K562 (cell line): ENCODE measurements at regions not wholly inside any gene's neighbourhood (a gene's known extent, or its start where the extent isn't known, plus 50 kb on each side); places are given as distances from the start of the nearest gene placed in this dataset.

Experiments
- BRD9 ChIP-seq: fragments of 450-650 bp; IDR thresholded peaks from 2 replicates; pipeline ENCODE4 v1.6.1; 2018; ENCODE audit warnings: low read depth; ENCODE audit not compliant: partially characterized antibody
- EP300 ChIP-seq: IDR thresholded peaks from 2 replicates; pipeline ENCODE4 v1.6.1; 2012; ENCODE audit warnings: low read length, improper control_type of control experiment
- FOXK2 ChIP-seq, 2 experiments: fragments of 450-650 bp; IDR thresholded peaks in 1 of 2; conservative IDR thresholded peaks in 1 of 2; 2 replicates each; pipeline ENCODE4 v1.6.1; 2016; ENCODE audit warnings: low read depth in 2 of 2, mild to moderate bottlenecking in 1 of 2
- MED1 ChIP-seq: sonication (generic); formaldehyde crosslinking; IDR thresholded peaks from 2 replicates; pipeline ENCODE4 v1.8.1; 2023; ENCODE audit warnings: missing genetic modification reagents, borderline replicate concordance
- POLR2A ChIP-seq: fragments of 450-650 bp; conservative IDR thresholded peaks from 2 replicates; pipeline ENCODE4 v1.6.1; 2016
- RBM22 ChIP-seq: fragments of 200-400 bp; formaldehyde crosslinking; IDR thresholded peaks from 2 replicates; pipeline ENCODE4 v1.6.1; 2018; ENCODE audit warnings: low read length, low read depth; ENCODE audit not compliant: poor library complexity, severe bottlenecking
- RCOR1 ChIP-seq, 2 experiments: IDR thresholded peaks; 2 replicates each; pipeline ENCODE4 v1.6.1; 2012; ENCODE audit warnings: low read depth in 2 of 2, low read length in 2 of 2, borderline replicate concordance in 1 of 2, improper control_type of control experiment in 1 of 2
- SETDB1 ChIP-seq: IDR thresholded peaks from one replicate; pipeline ENCODE4 v1.6.1; 2012; ENCODE audit warnings: low read length, control low read depth, inconsistent platforms
- TCF7L2 ChIP-seq: fragments of 150-350 bp; IDR thresholded peaks from 2 replicates; pipeline ENCODE4 v1.6.1; 2016; ENCODE audit warnings: low read depth, mild to moderate bottlenecking, low read length, moderate library complexity
- ZBTB8A ChIP-seq: fragments of 450-650 bp; IDR thresholded peaks from 2 replicates; pipeline ENCODE4 v1.6.1; 2018; ENCODE audit warnings: mild to moderate bottlenecking, moderate library complexity; ENCODE audit not compliant: partially characterized antibody
- TF ChIP-seq, protein P1 (sequence below): fragments of 250-450 bp; sonication (Bioruptor Pico); IDR thresholded peaks from 2 replicates; pipeline ENCODE4 v1.5.0; 2020; ENCODE audit warnings: mild to moderate bottlenecking, borderline replicate concordance
- TF ChIP-seq, protein P2 (sequence below), 2 experiments: fragments of 450-650 bp; formaldehyde crosslinking in 1 of 2; IDR thresholded peaks; 2 replicates each; pipeline versions ENCODE4 v1.4.0 to v1.6.1; 2014 to 2020; ENCODE audit warnings: mild to moderate bottlenecking in 2 of 2, borderline replicate concordance in 1 of 2, low read depth in 1 of 2
- TF ChIP-seq, protein P3 (sequence below), 2 experiments: fragments of 450-650 bp in 1 of 2; IDR thresholded peaks; 2 replicates each; pipeline ENCODE4 v1.6.1; 2011 to 2017; ENCODE audit warnings: low read depth in 2 of 2, antibody characterized with exemption in 1 of 2, borderline replicate concordance in 1 of 2, low read length in 1 of 2, mild to moderate bottlenecking in 1 of 2, mixed read lengths in 1 of 2; ENCODE audit not compliant: control insufficient read depth in 1 of 2
- TF ChIP-seq, protein P4 (sequence below): IDR thresholded peaks from 2 replicates; pipeline ENCODE4 v1.6.1; 2016; ENCODE audit warnings: missing genetic modification characterization, missing compliant biosample characterization

DNA sequence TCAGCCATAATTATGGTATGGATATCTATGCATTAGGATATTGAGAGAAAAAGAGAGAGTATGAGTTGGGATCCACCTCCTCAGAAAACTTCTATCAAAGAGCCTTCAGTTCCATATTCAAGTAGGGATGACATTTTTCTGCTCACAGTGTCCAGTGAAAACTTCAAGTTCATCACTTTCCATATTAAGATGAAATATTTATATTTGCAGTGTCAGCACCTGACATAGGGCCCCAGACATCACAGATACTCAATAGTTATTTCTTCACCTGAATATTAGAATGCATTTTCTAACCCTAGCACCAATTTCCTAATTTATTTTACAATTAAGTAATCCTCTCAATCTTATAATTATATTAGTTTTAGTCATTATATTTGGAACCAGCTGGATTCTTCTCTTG is 318.0 kb upstream of the MGAT4C start:
- TF ChIP-seq SETDB1: no peak
- no peak for TF ChIP-seq BRD9
- no peak for TF ChIP-seq EP300
- TF ChIP-seq MED1 (CRISPR knock-in tag): no peak
- no peak for TF ChIP-seq RCOR1 (IDR thresholded peaks at IDR 0.05; ENCODE audit: borderline replicate concordance in 1 of 2, low read depth in 2 of 2, low read length in 2 of 2)
- TF ChIP-seq, protein P1, sequence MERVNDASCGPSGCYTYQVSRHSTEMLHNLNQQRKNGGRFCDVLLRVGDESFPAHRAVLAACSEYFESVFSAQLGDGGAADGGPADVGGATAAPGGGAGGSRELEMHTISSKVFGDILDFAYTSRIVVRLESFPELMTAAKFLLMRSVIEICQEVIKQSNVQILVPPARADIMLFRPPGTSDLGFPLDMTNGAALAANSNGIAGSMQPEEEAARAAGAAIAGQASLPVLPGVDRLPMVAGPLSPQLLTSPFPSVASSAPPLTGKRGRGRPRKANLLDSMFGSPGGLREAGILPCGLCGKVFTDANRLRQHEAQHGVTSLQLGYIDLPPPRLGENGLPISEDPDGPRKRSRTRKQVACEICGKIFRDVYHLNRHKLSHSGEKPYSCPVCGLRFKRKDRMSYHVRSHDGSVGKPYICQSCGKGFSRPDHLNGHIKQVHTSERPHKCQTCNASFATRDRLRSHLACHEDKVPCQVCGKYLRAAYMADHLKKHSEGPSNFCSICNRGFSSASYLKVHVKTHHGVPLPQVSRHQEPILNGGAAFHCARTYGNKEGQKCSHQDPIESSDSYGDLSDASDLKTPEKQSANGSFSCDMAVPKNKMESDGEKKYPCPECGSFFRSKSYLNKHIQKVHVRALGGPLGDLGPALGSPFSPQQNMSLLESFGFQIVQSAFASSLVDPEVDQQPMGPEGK (CRISPR knock-in tag): no peak
- TF ChIP-seq, protein P2, sequence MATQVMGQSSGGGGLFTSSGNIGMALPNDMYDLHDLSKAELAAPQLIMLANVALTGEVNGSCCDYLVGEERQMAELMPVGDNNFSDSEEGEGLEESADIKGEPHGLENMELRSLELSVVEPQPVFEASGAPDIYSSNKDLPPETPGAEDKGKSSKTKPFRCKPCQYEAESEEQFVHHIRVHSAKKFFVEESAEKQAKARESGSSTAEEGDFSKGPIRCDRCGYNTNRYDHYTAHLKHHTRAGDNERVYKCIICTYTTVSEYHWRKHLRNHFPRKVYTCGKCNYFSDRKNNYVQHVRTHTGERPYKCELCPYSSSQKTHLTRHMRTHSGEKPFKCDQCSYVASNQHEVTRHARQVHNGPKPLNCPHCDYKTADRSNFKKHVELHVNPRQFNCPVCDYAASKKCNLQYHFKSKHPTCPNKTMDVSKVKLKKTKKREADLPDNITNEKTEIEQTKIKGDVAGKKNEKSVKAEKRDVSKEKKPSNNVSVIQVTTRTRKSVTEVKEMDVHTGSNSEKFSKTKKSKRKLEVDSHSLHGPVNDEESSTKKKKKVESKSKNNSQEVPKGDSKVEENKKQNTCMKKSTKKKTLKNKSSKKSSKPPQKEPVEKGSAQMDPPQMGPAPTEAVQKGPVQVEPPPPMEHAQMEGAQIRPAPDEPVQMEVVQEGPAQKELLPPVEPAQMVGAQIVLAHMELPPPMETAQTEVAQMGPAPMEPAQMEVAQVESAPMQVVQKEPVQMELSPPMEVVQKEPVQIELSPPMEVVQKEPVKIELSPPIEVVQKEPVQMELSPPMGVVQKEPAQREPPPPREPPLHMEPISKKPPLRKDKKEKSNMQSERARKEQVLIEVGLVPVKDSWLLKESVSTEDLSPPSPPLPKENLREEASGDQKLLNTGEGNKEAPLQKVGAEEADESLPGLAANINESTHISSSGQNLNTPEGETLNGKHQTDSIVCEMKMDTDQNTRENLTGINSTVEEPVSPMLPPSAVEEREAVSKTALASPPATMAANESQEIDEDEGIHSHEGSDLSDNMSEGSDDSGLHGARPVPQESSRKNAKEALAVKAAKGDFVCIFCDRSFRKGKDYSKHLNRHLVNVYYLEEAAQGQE (IDR thresholded peaks at IDR 0.05; ENCODE audit: borderline replicate concordance): no peak
- TF ChIP-seq, protein P2 (CRISPR knock-in tag; IDR thresholded peaks at IDR 0.05; ENCODE audit: low read depth): no peak
- TF ChIP-seq, protein P3, sequence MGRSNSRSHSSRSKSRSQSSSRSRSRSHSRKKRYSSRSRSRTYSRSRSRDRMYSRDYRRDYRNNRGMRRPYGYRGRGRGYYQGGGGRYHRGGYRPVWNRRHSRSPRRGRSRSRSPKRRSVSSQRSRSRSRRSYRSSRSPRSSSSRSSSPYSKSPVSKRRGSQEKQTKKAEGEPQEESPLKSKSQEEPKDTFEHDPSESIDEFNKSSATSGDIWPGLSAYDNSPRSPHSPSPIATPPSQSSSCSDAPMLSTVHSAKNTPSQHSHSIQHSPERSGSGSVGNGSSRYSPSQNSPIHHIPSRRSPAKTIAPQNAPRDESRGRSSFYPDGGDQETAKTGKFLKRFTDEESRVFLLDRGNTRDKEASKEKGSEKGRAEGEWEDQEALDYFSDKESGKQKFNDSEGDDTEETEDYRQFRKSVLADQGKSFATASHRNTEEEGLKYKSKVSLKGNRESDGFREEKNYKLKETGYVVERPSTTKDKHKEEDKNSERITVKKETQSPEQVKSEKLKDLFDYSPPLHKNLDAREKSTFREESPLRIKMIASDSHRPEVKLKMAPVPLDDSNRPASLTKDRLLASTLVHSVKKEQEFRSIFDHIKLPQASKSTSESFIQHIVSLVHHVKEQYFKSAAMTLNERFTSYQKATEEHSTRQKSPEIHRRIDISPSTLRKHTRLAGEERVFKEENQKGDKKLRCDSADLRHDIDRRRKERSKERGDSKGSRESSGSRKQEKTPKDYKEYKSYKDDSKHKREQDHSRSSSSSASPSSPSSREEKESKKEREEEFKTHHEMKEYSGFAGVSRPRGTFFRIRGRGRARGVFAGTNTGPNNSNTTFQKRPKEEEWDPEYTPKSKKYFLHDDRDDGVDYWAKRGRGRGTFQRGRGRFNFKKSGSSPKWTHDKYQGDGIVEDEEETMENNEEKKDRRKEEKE (IDR thresholded peaks at IDR 0.05; ENCODE audit: borderline replicate concordance in 1 of 2, control insufficient read depth in 1 of 2, low read depth in 2 of 2, low read length in 1 of 2): no peak
- TF ChIP-seq FOXK2 (conservative IDR thresholded peaks at IDR 0.05 in 1 of 2, IDR thresholded peaks at IDR 0.05 in 1 of 2; ENCODE audit: low read depth in 2 of 2): no peak
- no peak for TF ChIP-seq TCF7L2
- TF ChIP-seq, protein P4, sequence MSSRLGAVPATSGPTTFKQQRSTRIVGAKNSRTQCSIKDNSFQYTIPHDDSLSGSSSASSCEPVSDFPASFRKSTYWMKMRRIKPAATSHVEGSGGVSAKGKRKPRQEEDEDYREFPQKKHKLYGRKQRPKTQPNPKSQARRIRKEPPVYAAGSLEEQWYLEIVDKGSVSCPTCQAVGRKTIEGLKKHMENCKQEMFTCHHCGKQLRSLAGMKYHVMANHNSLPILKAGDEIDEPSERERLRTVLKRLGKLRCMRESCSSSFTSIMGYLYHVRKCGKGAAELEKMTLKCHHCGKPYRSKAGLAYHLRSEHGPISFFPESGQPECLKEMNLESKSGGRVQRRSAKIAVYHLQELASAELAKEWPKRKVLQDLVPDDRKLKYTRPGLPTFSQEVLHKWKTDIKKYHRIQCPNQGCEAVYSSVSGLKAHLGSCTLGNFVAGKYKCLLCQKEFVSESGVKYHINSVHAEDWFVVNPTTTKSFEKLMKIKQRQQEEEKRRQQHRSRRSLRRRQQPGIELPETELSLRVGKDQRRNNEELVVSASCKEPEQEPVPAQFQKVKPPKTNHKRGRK (tag): no peak
- TF ChIP-seq ZBTB8A: no peak
- no peak for TF ChIP-seq RBM22
- TF ChIP-seq POLR2A: no peak
